ENCODE measurements at regions not wholly inside any gene's neighbourhood (a gene's known extent, or its start where the extent isn't known, plus 50 kb on each side); places are given as distances from the start of the nearest gene placed in this dataset.

GRCh38 chr18:39701055-39701783 is 2135.6 kb upstream of the CELF4 start:
- no peak for DNase-seq (ENCODE audit: low read depth in 2 of 2)

GRCh38 chr18:39699340-39699964 is 2133.9 kb upstream of the CELF4 start:
- no peak for DNase-seq (ENCODE audit: low read depth in 2 of 2)

- DNase-seq (ENCODE audit: low read depth in 2 of 2) = no peak
Measured at GRCh38 chr18:39698436-39698835, 2132.8 kb upstream of the CELF4 start.

GRCh38 chr18:39693359-39693758 is 2127.8 kb upstream of the CELF4 start:
- DNase-seq (ENCODE audit: low read depth in 2 of 2) = no peak

GRCh38 chr18:39692367-39693015 is 2126.9 kb upstream of the CELF4 start:
- DNase-seq (ENCODE audit: low read depth in 2 of 2) = no peak

GRCh38 chr18:39685303-39685902 is 2119.8 kb upstream of the CELF4 start:
- DNase-seq (ENCODE audit: low read depth in 2 of 2) = no peak

GRCh38 chr18:39681061-39681460 is 2115.5 kb upstream of the CELF4 start:
- no peak for DNase-seq (ENCODE audit: low read depth in 2 of 2)

- DNase-seq (ENCODE audit: low read depth in 2 of 2) = no peak
Measured at GRCh38 chr18:39675906-39676305, 2110.3 kb upstream of the CELF4 start.

- DNase-seq (ENCODE audit: low read depth in 2 of 2) = no peak
Measured at GRCh38 chr18:39675368-39675767, 2109.8 kb upstream of the CELF4 start.

- no peak for DNase-seq (ENCODE audit: low read depth in 2 of 2)
Measured at GRCh38 chr18:39672171-39672570, 2106.6 kb upstream of the CELF4 start.

- DNase-seq (ENCODE audit: low read depth in 2 of 2) = no peak
Measured at GRCh38 chr18:39667905-39668304, 2102.3 kb upstream of the CELF4 start.

- no peak for DNase-seq (ENCODE audit: low read depth in 2 of 2)
Measured at GRCh38 chr18:39666541-39666940, 2100.9 kb upstream of the CELF4 start.

- DNase-seq (ENCODE audit: low read depth in 2 of 2) = no peak
Measured at GRCh38 chr18:39661856-39662366, 2096.3 kb upstream of the CELF4 start.

GRCh38 chr18:39660141-39660540 is 2094.5 kb upstream of the CELF4 start:
- no peak for DNase-seq (ENCODE audit: low read depth in 2 of 2)

GRCh38 chr18:39655341-39655740 is 2089.7 kb upstream of the CELF4 start:
- DNase-seq (ENCODE audit: low read depth in 2 of 2) = no peak

- no peak for DNase-seq (ENCODE audit: low read depth in 2 of 2)
Measured at GRCh38 chr18:39653221-39653620, 2087.6 kb upstream of the CELF4 start.

- DNase-seq (ENCODE audit: low read depth in 2 of 2) = no peak
Measured at GRCh38 chr18:39648616-39649015, 2083.0 kb upstream of the CELF4 start.

- DNase-seq (ENCODE audit: low read depth in 2 of 2) = no peak
Measured at GRCh38 chr18:39647627-39648534, 2082.3 kb upstream of the CELF4 start.

- no peak for DNase-seq (ENCODE audit: low read depth in 2 of 2)
Measured at GRCh38 chr18:39638224-39638623, 2072.6 kb upstream of the CELF4 start.

- DNase-seq (ENCODE audit: low read depth in 2 of 2) = no peak
Measured at GRCh38 chr18:39636931-39637330, 2071.3 kb upstream of the CELF4 start.

- DNase-seq (ENCODE audit: low read depth in 2 of 2) = no peak
Measured at GRCh38 chr18:39635966-39636365, 2070.4 kb upstream of the CELF4 start.
